OCI-LY1 (cell line): ENCODE measurements at regions not wholly inside any gene's neighbourhood (a gene's known extent, or its start where the extent isn't known, plus 50 kb on each side); places are given as distances from the start of the nearest gene placed in this dataset.

Source experiments
- EZH2 ChIP-seq: fragments of 200-600 bp; sonication (generic), shearing (Covaris generic); IDR thresholded peaks from 2 replicates; pipeline ENCODE4 v1.8.0; 2017; ENCODE audit warnings: borderline replicate concordance, mixed run types, mild to moderate bottlenecking, antibody characterized with exemption, low read length, moderate library complexity, mixed read lengths
- TF ChIP-seq, protein P1 (sequence below): fragments of 200-600 bp; sonication (generic), shearing (Covaris generic); IDR thresholded peaks from 2 replicates; pipeline ENCODE4 v1.5.1; 2017; ENCODE audit warnings: mild to moderate bottlenecking, antibody characterized with exemption, low read length, moderate library complexity, mixed read lengths

DNA sequence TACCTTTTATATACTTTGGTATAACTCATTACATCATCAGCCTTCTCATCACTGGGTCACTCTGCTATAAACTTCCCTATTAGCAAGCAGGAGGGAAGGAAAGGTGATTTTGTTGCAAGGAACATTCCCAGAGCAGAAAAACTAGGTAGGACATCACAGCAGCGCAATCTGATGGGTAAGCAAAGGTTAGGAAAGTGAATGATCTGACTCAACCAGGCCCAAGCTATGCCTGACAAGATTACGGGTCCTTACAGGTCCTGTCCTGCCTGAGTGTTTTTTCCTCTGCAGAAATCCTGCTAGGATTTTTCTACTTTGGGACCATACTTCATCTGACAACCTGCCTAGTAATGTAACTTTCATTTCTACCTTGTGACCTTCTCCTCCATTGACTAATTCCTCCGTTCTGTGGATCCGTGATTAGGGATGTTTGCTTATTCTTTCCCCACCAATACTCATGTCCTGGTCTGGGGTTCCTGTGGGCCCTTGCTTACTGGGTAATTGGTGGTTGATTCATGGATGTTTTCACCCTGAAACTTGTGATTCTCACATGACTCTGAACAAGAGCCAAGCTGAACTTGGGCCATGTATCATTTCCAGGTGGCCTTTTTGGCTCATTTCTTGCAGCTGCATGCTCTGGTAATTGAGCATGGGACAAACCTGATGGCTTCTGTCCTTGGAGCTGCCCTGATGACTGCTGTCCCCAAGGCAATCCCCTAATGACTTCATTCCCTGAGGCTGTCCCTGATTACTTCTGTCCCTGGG, 111.9 kb upstream of the KIT start:
- TF ChIP-seq, protein P1, sequence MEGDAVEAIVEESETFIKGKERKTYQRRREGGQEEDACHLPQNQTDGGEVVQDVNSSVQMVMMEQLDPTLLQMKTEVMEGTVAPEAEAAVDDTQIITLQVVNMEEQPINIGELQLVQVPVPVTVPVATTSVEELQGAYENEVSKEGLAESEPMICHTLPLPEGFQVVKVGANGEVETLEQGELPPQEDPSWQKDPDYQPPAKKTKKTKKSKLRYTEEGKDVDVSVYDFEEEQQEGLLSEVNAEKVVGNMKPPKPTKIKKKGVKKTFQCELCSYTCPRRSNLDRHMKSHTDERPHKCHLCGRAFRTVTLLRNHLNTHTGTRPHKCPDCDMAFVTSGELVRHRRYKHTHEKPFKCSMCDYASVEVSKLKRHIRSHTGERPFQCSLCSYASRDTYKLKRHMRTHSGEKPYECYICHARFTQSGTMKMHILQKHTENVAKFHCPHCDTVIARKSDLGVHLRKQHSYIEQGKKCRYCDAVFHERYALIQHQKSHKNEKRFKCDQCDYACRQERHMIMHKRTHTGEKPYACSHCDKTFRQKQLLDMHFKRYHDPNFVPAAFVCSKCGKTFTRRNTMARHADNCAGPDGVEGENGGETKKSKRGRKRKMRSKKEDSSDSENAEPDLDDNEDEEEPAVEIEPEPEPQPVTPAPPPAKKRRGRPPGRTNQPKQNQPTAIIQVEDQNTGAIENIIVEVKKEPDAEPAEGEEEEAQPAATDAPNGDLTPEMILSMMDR, result no peak
- no peak for TF ChIP-seq EZH2
